ENCODE measurements at regions not wholly inside any gene's neighbourhood (a gene's known extent, or its start where the extent isn't known, plus 50 kb on each side); places are given as distances from the start of the nearest gene placed in this dataset.
"Not testable (repeated sequence)": the region's sequence is repeated elsewhere in the genome, so short reads cannot be mapped to it uniquely, and the experiment has no call there.

DNA sequence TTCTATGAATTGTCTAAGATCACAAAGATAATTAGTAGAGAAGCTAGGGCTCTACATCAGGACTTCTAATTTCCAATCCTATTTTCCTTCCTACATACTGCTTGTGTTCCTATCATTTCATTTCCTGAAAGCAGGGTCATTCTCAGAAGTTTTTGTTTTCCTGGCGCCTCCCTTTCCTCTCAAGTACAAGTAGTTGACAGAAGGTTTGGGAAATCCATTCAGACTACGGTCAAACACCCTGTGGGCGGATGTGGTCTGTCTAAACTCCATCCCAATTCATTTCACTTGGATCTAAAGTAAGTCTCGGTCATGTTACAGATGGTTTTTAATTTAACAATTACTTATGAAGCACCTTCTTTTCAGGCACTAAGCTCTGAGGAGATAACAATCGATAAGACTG lies 221.4 kb downstream of the MTERF1 start:
- CTCF ChIA-PET = no interaction called here
- POLR2A ChIA-PET = no interaction called here

DNA sequence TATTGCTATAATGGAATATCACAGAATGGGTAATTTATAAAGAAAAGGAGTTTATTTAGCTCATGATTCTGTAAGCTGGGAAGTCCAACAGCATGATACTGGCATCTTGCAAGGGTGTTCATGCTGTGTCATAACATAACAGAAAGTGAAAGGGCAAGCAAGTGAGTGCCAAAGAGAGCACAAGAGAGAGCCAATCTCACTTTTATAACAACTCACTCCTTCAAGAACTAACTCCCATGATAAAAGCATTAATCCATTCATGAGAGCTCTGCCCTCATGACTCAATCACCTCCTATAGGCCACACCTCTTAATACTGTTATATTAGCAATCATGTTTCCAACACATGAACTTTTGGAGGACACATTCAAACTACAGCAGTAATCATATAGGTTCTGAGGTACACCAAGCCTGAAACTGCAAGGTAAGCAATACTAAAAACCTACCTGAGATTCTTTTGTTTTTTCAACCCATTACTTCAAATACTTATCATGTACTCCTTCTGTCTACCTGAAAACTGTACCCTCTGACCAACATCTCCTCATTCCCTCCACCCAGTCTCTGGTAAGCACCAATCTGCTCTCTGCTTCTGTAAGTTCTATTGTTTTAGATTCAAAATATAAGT lies 219.7 kb downstream of the MTERF1 start:
- POLR2A ChIA-PET = no interaction called here
- CTCF ChIA-PET = no interaction called here

DNA sequence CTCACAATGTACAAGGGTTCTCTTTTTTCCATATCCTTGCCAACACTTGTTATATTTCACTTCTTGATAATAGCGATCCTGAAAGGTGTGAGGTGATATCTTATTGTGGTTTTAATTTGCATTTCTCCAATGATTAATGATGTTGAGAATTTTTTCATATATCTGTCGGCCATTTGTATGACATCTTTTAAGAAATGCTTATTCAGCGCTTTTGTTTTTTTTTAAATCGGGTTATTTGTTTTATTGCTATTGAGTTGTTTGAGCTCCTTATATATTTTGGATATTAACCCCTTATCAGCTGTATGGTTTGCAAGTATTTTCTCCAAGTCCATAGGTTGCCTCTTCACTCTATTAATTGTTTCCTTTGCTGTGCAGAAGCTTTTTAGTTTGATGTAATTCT lies 218.8 kb downstream of the MTERF1 start:
- CTCF ChIA-PET = no interaction called here

DNA sequence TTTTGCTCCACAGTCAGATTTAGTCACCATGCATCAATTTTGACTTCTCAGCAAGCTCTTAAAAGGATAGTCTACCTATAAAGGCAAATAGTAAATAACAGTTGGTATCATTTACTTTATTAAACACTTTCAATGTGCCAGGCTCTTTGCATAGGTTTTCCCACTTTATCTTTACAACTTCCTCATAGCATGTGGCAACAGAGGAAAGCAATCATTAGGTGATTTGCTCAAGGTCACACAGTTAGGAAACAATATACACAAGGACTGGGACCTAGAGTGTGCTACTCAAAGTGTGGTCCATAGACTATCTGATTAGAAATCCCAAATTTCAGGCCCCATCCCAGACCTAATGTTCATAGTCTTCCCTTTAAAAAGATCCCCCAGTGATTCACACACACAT lies 212.3 kb downstream of the MTERF1 start:
- ChIA-PET CTCF (no interaction called here), POLR2A (no interaction called here)

More for the DNA sequence above, 218.8 kb downstream of the MTERF1 start:
- POLR2A ChIA-PET = no interaction called here

DNA sequence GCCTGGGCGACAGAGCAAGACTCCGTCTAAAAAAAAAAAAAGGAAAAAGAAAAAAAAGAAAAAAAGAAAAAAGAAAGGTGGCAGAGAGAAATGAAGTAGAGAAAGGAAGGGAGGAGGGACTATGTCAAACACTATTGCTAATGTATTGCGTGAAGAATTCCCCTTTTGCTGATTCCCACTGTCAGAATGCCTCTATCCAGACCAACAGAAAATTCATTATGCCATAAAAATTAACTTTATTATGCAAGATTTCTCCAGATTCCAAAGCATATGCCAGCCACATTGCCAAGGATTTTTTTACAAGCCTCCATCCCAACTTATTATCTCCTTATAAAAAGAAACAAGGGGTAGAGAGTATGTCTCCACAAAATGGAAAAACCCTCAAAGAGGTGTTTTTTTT lies 209.3 kb downstream of the MTERF1 start:
- ChIA-PET POLR2A (no interaction called here), CTCF (no interaction called here)

DNA sequence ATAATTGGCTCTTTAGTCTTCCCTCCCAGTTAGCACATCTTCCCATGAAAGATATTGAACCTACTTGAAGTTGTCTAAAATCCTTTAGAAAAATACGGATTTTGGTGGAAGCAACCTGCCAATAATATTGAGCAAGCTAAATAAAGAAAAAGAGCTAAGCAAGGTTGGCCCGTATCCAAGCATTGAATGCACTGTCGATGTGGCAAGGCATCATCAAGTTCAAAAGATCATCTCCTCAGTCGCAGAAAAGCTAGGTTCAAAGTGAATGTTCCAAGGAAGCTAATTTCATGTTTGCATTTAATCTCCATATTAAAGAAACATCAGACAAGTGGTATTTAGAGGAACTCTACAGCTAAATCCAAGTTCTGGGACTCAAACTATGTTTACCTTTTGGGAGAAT lies 206.0 kb downstream of the MTERF1 start:
- CTCF ChIA-PET = no interaction called here
- POLR2A ChIA-PET = no interaction called here

DNA sequence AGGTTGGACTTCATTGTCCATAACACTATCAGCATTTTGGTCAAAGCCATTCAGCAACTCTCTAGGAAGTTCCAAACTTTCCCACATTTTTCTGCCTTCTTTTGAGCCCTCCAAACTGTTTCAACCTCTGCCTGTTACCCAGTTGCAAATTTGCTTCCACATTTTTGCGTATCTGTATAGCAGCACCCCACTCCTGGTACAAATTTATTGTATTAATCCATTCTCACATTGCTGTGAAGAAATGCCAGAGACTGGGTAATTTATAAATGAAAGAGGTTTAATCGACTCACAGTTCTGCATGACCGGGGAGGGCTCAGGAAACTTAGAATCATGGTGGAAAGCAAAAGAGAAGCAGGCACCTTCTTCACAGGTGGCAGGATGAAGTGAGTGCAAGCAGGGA lies 198.8 kb downstream of the MTERF1 start:
- ChIA-PET POLR2A (no interaction called here), CTCF (no interaction called here)

DNA sequence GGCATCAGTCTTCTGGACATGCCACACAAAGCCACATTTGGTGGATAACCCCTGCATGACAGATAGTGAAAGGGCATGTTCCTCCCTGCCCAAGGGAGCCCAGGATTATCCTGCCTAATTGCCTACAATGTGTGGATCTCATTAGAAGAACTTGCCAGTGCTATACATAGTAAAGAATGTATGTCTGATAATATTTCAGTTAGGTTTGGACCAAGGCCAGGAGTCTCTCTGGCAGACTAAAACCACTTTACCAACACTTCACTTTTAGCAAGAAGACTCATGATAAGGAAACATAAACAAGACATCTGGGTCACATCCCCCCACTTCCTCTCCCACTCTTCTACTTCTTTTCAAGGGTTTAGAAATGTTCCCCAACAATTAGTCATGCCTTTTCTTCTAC lies 196.7 kb downstream of the MTERF1 start:
- ChIA-PET POLR2A (no interaction called here), CTCF (no interaction called here)

DNA sequence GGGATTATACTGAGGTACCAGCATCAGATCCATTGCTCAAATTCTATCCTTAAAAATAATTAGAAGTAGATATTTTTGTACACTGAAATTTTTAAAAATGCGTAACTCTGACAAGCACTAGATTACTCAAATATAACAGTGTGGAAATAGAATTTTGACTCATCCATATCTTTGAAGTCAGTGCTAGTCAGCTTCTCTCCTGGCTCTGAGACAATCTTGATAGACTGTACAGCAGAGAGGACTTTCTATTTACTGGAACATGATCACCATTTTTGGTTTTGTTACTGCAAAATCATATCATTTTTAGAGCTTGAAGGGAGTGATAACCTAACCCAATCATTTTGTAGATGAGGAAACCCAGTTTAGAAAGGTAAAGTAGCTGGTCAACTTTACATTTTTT lies 195.0 kb downstream of the MTERF1 start:
- ChIA-PET POLR2A (no interaction called here), CTCF (no interaction called here)

DNA sequence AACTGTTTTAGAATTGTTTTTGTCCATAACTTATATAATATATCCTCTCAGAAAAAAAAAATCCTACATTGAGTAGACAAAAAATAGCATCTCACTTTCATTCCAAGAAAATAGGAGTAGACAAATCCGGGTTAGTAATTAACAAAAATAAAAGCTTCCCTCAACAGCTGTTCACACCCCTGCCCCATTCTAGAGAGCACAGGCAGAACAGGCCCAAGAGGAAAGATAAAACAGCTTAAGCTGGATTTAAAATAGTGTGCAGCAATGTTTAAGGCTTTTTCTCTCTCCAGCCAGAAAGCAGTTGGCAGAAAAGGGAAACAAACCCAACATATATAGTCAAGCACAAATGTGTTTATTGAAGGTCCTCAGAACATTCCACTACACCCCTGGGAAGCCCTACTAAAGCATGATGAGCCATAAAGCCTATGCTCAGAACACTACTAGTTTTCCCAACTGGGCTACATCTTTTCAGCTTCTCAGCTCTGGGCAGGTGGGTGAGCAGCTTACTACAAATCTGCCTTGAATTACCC lies 189.9 kb downstream of the MTERF1 start:
- POLR2A ChIA-PET = no interaction called here
- CTCF ChIA-PET = no interaction called here

DNA sequence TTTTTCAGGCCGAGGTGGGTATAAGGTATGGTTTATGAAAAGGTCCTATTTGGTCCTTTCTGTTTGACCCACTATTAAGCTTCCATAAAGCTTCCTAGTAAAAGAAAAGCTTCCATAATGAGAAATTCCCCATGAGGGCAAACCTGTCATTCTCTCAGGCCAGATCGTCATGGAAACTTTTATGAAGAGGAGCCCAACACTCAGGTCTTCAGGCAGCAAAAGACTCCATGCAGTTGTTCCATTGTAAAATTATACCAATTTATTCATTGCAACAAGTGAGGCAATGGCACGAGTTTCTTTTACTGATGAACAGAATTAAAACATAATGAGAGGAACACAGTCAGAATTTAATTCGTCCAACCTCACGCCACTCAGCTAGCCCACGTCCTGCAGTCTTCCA lies 188.6 kb downstream of the MTERF1 start:
- CTCF ChIA-PET = no interaction called here

DNA sequence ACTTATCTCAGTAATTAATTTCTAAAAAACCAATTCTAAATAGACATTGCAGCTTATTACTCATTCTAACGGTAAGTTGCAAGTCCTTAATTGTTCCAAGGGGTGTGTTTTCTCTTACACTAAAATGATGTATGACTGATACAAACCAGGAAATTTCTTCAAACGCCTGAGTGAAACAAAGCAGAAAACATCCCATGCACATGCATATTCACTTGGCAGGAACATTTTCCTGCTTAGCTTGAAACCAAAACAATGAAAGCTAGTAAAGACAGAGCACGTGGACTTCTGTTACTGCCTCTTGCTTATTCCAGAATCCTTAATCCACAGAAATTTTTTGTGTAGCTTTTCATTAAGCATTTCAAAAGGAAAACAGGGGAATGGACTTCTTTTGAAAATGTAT lies 187.7 kb downstream of the MTERF1 start:
- CTCF ChIA-PET = no interaction called here
- POLR2A ChIA-PET = no interaction called here

More for the DNA sequence above, 188.6 kb downstream of the MTERF1 start:
- POLR2A ChIA-PET = no interaction called here

DNA sequence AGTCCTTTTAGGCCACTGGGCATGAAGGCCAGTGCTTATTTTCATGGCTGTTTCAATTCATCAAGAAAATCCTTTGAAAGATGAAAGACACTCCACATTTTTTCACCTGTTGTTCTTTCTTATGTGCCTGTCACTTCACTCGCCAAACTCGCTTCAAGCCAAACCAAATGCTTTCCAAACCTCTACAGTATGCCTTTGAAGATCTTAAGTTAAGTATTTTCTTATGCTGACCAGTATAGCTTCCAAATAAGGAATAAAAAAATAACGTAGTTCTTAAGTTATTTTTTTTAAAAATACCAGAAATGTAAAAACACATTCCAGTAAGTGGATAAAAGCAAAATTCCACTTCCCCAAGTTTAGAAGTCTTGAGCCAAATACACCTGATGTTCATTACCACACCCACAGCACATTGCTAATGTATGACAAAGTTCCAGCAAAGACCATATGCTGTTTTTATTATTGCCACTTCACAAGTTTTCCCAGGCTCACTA lies 186.1 kb downstream of the MTERF1 start:
- POLR2A ChIA-PET = no interaction called here

DNA sequence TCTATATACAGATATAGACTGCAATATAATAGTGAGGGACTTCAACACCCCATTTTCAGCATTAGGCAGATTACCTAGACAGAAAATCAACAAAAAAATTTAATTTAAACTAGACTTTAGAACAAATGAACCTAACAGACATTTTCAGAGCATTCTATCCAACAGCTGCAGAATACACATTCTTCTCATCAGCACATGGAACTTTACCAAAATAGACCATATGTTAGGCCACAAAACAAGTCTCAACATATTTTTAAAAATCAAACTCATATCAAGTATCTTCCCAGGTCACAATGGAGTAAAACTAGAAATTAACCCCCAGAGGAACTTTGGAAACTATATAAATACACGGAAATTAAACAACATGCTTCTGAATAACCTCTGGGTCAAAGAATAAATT lies 169.6 kb downstream of the MTERF1 start:
- ChIA-PET POLR2A (no interaction called here), CTCF (no interaction called here)

More for the DNA sequence above, 186.1 kb downstream of the MTERF1 start:
- CTCF ChIA-PET = no interaction called here

DNA sequence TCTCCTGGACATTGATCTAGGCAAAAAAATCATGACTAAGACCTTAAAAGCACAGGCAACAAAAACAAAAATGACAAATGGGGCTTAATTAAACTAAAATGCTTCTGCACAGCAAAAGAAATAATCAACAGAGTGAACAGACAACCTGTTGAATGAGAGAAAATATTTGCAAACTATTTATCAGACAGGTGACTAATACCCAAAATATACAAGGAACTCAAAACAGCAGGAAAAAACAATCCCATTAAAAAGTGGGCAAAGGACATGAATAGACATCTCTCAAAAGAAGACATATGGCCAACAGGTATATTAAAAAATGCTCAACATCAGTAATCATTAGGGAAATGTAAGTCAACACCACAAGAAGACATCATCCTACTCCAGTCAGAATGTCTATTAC lies 166.8 kb downstream of the MTERF1 start:
- CTCF ChIA-PET = no interaction called here
- POLR2A ChIA-PET = no interaction called here

DNA sequence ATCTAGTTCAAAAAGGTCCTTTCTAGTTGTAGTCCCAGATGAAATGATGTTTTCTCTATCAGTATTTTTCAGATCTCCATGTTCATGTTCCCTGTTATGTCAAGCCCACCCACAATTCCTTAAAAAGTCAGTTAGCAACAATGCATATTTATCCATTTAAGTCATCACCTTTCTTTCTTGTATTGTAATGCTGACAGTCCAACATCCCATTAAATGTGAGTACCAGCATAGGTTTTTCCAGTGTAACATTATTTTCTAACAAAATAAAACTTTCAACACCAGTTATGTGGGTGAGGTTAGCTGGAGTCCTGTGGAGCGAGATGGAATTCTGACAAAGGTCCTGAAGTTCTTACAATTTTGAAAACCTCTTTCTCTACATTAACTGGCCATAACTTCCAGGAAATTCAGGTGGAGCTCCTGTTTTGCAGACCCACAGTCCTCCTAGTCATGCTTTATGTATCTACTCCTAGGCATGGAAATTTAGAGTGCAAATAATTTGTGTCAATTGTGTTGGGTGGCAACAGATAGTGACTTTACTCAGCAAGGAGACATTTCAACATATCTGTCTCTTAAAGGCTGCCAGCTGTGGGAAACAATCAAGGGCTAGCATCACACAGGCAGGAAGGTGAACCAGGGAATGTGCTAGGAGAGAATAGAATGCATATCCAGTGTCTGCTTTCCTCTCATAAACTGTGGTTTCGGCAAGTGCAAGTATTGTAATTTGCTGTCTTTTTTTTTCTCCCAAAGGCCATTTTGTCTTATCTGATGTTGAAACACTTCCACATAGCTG lies 162.6 kb downstream of the MTERF1 start:
- ChIA-PET POLR2A (no interaction called here), CTCF (no interaction called here)

DNA sequence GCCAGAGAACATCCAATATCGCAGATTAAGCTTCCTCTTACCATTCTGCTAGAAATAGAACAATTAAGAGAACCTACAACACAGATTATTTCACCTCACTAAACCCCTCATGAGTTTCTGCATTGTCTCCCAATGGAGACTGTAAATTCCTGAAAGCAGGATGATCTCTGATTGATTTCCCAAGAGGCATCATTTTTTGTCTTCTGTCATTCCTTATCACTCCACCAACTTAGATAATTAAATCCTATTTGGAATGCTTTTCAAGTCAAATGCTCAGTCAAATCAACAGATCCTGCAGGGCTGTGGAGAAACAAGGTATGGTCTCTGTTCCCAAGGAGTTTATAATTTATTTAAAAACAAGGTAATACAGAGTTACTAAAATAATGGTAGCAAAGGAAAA lies 161.5 kb downstream of the MTERF1 start:
- ChIA-PET CTCF (no interaction called here), POLR2A (no interaction called here)

DNA sequence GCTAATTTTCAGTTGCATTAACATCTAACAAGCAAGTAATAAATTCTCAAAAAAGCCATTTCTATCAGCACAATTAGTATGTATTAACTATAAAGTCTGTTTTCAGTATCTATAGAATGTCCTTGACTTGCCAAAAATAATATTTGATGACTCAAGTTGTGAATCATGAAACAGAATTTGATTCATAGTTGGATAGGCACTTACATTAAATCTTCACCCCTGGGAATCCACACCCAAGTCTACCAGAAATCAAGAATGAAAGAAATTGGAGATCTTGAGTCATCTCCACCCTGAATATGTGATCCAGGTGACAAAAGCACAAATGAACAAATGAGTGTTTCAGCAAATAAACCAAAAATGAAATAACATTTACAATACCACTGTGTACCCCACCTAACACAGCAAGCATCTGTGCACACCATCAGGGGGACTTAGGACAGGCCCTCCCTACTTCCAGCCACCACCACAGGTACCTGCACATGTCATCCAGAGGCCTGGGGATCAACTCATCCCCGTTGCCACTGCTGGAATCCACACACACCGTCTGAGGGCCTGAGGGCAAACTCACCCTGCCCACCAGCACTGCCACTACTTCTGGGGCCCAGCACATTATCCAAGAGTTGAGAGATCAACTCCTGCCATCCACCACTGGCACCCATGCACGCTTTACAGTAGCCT lies 160.1 kb downstream of the MTERF1 start:
- POLR2A ChIA-PET = no interaction called here
- CTCF ChIA-PET = no interaction called here

DNA sequence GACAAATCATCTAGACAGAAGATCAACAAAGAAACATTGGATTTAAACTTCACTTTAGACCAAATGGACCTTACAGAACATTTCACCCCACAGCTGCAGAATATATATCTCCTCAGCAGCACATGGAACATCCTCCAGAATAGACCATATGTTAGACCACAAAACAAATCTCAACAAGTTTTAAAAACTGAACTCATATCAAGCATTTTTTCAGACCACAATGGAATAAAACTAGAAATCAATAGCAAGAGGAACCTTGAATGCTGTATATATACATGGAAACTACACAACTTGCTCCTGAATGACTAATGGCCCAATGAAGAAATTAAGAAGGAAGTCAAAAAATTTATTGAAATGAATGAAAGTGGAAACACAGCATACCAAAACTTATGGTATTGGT lies 157.7 kb downstream of the MTERF1 start:
- ChIA-PET POLR2A (no interaction called here), CTCF (no interaction called here)

DNA sequence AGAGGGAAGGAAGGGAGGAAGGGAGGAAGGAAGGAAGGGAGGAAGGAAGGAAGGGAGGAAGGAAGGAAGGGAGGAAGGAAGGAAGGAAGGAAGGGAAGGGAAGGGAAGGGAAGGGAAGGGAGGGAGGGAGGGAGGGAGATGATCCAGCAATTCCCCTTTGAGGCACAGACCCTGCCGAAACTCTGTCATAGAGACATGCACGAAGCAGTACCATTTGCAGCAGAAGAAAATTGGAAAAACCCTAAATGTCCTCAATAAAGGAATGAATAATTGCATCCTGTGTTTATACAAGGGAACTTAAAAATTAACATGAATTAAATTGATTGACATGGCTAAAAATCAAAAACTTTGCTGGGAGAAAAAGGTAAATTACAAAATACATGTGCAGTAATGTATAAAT lies 151.5 kb downstream of the MTERF1 start:
- POLR2A ChIA-PET, CTCF ChIA-PET: not testable (repeated sequence)

DNA sequence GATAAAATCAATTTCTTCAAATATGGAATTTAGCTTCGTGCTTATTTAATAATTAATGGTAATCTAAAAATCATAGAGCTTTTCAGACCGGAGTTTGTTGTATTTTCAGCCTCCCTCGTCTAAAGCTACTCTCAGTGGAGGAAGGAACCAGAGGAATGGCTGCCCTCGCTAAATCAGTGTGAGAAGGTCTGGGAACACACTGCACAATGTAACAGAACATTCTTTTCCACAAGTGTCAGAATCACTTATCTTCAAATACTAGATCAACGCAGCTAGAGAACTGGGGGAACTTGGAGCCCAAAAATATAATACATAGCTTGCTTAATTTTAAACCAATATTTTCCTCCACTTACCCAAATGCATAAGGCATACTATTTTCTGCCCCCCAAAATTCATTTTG lies 148.5 kb downstream of the MTERF1 start:
- POLR2A ChIA-PET = no interaction called here
- CTCF ChIA-PET = no interaction called here
